ENCODE measurements at regions not wholly inside any gene's neighbourhood (a gene's known extent, or its start where the extent isn't known, plus 50 kb on each side); places are given as distances from the start of the nearest gene placed in this dataset.

DNA sequence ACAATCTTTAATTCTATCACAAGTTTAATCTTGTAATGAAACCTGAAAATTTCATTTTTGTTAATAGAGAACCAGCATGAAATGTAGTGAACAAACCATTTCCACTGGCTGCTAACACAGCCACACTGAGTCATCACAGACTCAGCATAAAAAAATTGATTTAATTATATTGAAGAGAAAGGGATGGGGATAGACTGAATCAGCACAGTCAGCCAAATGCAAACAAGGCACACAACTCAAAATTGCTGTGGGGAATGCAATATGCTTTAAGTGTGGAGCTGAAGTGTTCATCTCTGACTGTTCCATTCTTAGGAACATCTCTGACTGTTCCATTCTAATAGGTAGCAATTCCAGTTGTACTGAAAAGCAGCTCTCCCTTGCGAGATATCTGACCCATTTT, 299.8 kb downstream of the MRPL39 start:
- TF ChIP-seq, protein P1, sequence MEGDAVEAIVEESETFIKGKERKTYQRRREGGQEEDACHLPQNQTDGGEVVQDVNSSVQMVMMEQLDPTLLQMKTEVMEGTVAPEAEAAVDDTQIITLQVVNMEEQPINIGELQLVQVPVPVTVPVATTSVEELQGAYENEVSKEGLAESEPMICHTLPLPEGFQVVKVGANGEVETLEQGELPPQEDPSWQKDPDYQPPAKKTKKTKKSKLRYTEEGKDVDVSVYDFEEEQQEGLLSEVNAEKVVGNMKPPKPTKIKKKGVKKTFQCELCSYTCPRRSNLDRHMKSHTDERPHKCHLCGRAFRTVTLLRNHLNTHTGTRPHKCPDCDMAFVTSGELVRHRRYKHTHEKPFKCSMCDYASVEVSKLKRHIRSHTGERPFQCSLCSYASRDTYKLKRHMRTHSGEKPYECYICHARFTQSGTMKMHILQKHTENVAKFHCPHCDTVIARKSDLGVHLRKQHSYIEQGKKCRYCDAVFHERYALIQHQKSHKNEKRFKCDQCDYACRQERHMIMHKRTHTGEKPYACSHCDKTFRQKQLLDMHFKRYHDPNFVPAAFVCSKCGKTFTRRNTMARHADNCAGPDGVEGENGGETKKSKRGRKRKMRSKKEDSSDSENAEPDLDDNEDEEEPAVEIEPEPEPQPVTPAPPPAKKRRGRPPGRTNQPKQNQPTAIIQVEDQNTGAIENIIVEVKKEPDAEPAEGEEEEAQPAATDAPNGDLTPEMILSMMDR (conservative IDR thresholded peaks at IDR 0.05; ENCODE audit: low read depth in 2 of 2): no peak
- TF ChIP-seq EZH2 (IDR thresholded peaks at IDR 0.05; ENCODE audit: low read depth, unreplicated experiment) (no peak), EZH2phosphoT487 (IDR thresholded peaks at IDR 0.05; ENCODE audit: unreplicated experiment) (no peak), CREB1 (CRISPR knock-in tag; IDR thresholded peaks at IDR 0.05; ENCODE audit: low read depth) (no peak), ZNF114 (CRISPR knock-in tag; IDR thresholded peaks at IDR 0.05) (no peak), POLR2AphosphoS5 (IDR thresholded peaks at IDR 0.05; ENCODE audit: low read depth) (no peak), JUNB (IDR thresholded peaks at IDR 0.05; ENCODE audit: unreplicated experiment) (no peak), ZNF331 (CRISPR knock-in tag; IDR thresholded peaks at IDR 0.05; ENCODE audit: low read depth) (no peak), NANOG (IDR thresholded peaks at IDR 0.05; ENCODE audit: borderline replicate concordance) (no peak), STAT1 (IDR thresholded peaks at IDR 0.05; ENCODE audit: unreplicated experiment) (no peak)
- TF ChIP-seq, protein P2, sequence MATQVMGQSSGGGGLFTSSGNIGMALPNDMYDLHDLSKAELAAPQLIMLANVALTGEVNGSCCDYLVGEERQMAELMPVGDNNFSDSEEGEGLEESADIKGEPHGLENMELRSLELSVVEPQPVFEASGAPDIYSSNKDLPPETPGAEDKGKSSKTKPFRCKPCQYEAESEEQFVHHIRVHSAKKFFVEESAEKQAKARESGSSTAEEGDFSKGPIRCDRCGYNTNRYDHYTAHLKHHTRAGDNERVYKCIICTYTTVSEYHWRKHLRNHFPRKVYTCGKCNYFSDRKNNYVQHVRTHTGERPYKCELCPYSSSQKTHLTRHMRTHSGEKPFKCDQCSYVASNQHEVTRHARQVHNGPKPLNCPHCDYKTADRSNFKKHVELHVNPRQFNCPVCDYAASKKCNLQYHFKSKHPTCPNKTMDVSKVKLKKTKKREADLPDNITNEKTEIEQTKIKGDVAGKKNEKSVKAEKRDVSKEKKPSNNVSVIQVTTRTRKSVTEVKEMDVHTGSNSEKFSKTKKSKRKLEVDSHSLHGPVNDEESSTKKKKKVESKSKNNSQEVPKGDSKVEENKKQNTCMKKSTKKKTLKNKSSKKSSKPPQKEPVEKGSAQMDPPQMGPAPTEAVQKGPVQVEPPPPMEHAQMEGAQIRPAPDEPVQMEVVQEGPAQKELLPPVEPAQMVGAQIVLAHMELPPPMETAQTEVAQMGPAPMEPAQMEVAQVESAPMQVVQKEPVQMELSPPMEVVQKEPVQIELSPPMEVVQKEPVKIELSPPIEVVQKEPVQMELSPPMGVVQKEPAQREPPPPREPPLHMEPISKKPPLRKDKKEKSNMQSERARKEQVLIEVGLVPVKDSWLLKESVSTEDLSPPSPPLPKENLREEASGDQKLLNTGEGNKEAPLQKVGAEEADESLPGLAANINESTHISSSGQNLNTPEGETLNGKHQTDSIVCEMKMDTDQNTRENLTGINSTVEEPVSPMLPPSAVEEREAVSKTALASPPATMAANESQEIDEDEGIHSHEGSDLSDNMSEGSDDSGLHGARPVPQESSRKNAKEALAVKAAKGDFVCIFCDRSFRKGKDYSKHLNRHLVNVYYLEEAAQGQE (IDR thresholded peaks at IDR 0.05; ENCODE audit: unreplicated experiment): no peak
- TF ChIP-seq, protein P3, sequence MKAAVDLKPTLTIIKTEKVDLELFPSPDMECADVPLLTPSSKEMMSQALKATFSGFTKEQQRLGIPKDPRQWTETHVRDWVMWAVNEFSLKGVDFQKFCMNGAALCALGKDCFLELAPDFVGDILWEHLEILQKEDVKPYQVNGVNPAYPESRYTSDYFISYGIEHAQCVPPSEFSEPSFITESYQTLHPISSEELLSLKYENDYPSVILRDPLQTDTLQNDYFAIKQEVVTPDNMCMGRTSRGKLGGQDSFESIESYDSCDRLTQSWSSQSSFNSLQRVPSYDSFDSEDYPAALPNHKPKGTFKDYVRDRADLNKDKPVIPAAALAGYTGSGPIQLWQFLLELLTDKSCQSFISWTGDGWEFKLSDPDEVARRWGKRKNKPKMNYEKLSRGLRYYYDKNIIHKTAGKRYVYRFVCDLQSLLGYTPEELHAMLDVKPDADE (IDR thresholded peaks at IDR 0.05): no peak

Measured in GM23338 (cell line).